HepG2 (cell line): ENCODE measurements at regions not wholly inside any gene's neighbourhood (a gene's known extent, or its start where the extent isn't known, plus 50 kb on each side); places are given as distances from the start of the nearest gene placed in this dataset.

Experiments
- ATAC-seq: fragments of 200-7000 bp; cut with Tn5 transposase; 3 replicates; pipeline ENCODE4 v1.9.1; 2020; ENCODE audit warnings: mild to moderate bottlenecking, moderate library complexity
- BruUV-seq: library from RNA; stranded (reverse); fragments of 400-500 nt; replicated peaks from 2 replicates; lab custom pipeline; 2021; lab: Mats Ljungman, UMichigan
- CTCF ChIA-PET: fragments of 300-600 bp; formaldehyde crosslinking; extraction: SDS; loops from one replicate; lab custom pipeline; 2021; ENCODE audit warnings: low total read pairs, inconsistent platforms, low intra/inter-chr PET ratio; lab: Yijun Ruan, JAX
- POLR2A ChIA-PET: fragments of 350-600 bp; sonication (Branson Sonifier 250); formaldehyde crosslinking; loops from one replicate; lab custom pipeline; 2020; ENCODE audit warnings: antibody characterized with exemption, inconsistent platforms; lab: Yijun Ruan, JAX
- DNase-seq: peaks from one replicate; pipeline ENCODE4 v3.0.0-alpha.2; 2015; ENCODE audit warnings: low spot score
- FAIRE-seq: peaks from 3 replicates; lab custom pipeline; 2011; peaks lifted over from hg19 to GRCh38; lab: Jason Lieb, UNC
- H2AFZ ChIP-seq: one replicate; pipeline ENCODE4 v1.6.1; 2011; ENCODE audit warnings: low read length, inconsistent platforms
- H3K27ac ChIP-seq: fragments of 300-600 bp; 3 replicates; pipeline ENCODE4 v1.8.0; 2011; ENCODE audit warnings: mixed run types, mild to moderate bottlenecking, mixed read lengths, low read length, inconsistent platforms; ENCODE audit not compliant: insufficient read depth; ENCODE audit errors: extremely low read length
- H3K27me3 ChIP-seq, 2 experiments: fragments of 200-600 bp in 1 of 2; 2 replicates in 1 of 2; 3 replicates in 1 of 2; pipeline versions ENCODE4 v1.6.0 to v1.8.0; 2011; ENCODE audit warnings: low read length in 2 of 2, mild to moderate bottlenecking in 2 of 2, moderate library complexity in 2 of 2, inconsistent platforms in 1 of 2; ENCODE audit not compliant: insufficient read depth in 2 of 2, control insufficient read depth in 1 of 2
- H3K36me3 ChIP-seq, 2 experiments: fragments of 200-600 bp in 1 of 2; replicated peaks in 1 of 2; 2 replicates in 1 of 2; 3 replicates in 1 of 2; pipeline versions ENCODE4 v1.5.1 to v1.8.0; 2011; ENCODE audit warnings: low read length in 2 of 2, inconsistent platforms in 1 of 2; ENCODE audit not compliant: insufficient read depth in 2 of 2, control insufficient read depth in 1 of 2
- H3K4me1 ChIP-seq: 2 replicates; pipeline ENCODE4 v1.5.1; 2012; ENCODE audit warnings: low read length, inconsistent platforms; ENCODE audit not compliant: insufficient read depth
- H3K4me2 ChIP-seq: 2 replicates; pipeline ENCODE4 v1.6.0; 2011; ENCODE audit warnings: low read depth, low read length, inconsistent platforms
- H3K4me3 ChIP-seq, 3 experiments: fragments of 200-600 bp in 1 of 3; sonication (generic), shearing (Covaris generic) in 1 of 3; replicated peaks in 1 of 3; 2 replicates each; pipeline ENCODE4 v1.5.1; 2011 to 2016; ENCODE audit warnings: low read length in 3 of 3, inconsistent platforms in 2 of 3, low read depth in 2 of 3, mild to moderate bottlenecking in 2 of 3, control low read depth in 1 of 3, mixed read lengths in 1 of 3; ENCODE audit not compliant: insufficient read depth in 1 of 3
- H3K79me2 ChIP-seq: one replicate; pipeline ENCODE4 v1.6.1; 2011; ENCODE audit warnings: low read length, inconsistent platforms; ENCODE audit not compliant: insufficient read depth
- H3K9ac ChIP-seq: 2 replicates; pipeline ENCODE4 v1.6.0; 2011; ENCODE audit warnings: mild to moderate bottlenecking, low read depth, low read length, inconsistent platforms; ENCODE audit not compliant: insufficient read depth
- H3K9me3 ChIP-seq: 2 replicates; pipeline ENCODE4 v1.5.1; 2012; ENCODE audit warnings: mild to moderate bottlenecking, low read length
- H4K20me1 ChIP-seq: 2 replicates; pipeline ENCODE4 v1.6.0; 2011; ENCODE audit warnings: inconsistent platforms, mild to moderate bottlenecking, low read length, moderate library complexity; ENCODE audit not compliant: insufficient read depth
- DMAP1 ChIP-seq: IDR thresholded peaks from 2 replicates; pipeline ENCODE4 v1.6.1; 2016
- WIZ ChIP-seq: sonication (generic); formaldehyde crosslinking; IDR thresholded peaks from 2 replicates; pipeline ENCODE4 v1.5.1; 2020; ENCODE audit warnings: mild to moderate bottlenecking, missing genetic modification reagents
- ZNF512B ChIP-seq: sonication (generic); formaldehyde crosslinking; IDR thresholded peaks from 2 replicates; pipeline ENCODE4 v1.5.1; 2020; ENCODE audit warnings: missing genetic modification reagents, mild to moderate bottlenecking, borderline replicate concordance
- ZNF646 ChIP-seq: sonication (generic); formaldehyde crosslinking; IDR thresholded peaks from 2 replicates; pipeline ENCODE4 v1.9.0; 2021; ENCODE audit warnings: mild to moderate bottlenecking, missing genetic modification reagents
- ZZZ3 ChIP-seq: sonication (generic); formaldehyde crosslinking; IDR thresholded peaks from 2 replicates; pipeline ENCODE4 v1.4.0; 2020; ENCODE audit warnings: missing genetic modification reagents, mild to moderate bottlenecking, borderline replicate concordance
- WGBS: methylation state at CpG from one replicate; pipeline ENCODE4 v1.1.6; 2017; ENCODE audit warnings: low lambda C conversion rate; 5-methylcytosine and 5-hydroxymethylcytosine counted together
- in situ Hi-C: cut with HindIII; loops from 2 replicates; pipeline ENCODE4 v1.10.0; 2017; ENCODE audit warnings: low pct_unique_long_range_greater_than_20kb; ENCODE audit not compliant: extremely low pct_ligation_motif_present
- intact Hi-C: fragments of 100-400 bp; cut with micrococcal nuclease; formaldehyde crosslinking; loops from one replicate; pipeline ENCODE4 v1.10.0; 2022; ENCODE audit not compliant: unreplicated experiment
- TF ChIP-seq, protein P1 (sequence below): IDR thresholded peaks from 2 replicates; pipeline ENCODE4 v1.6.1; 2016; ENCODE audit warnings: mild to moderate bottlenecking

GRCh38 chr4:176009254-176009653 lies 56.4 kb upstream of the WDR17 start:
- DNase-seq (no peak), FAIRE-seq (no peak), ATAC-seq (no peak)
- WGBS, result 2% methylated on average over 2 of the region's 2 CpGs
- Histone ChIP-seq H2AFZ (no peak overlapping the region), H3K36me3 (no peaks in the 10 kb centered on the region), H3K27ac (no peak overlapping the region), H3K4me1 (no peaks in the 10 kb centered on the region), H3K9ac (no peak overlapping the region), H3K79me2 (no peaks in the 10 kb centered on the region), H3K4me2 (no peak overlapping the region), H3K9me3 (no peaks in the 10 kb centered on the region), H3K27me3 (no peaks in the 10 kb centered on the region), H3K4me3 (no peak overlapping the region), H4K20me1 (no peaks in the 10 kb centered on the region)
- in situ Hi-C loops (no loop called here), intact Hi-C loops (no loop called here)
- TF ChIP-seq WIZ (CRISPR knock-in tag), result no peak
- ChIA-PET CTCF (no interaction called here), POLR2A (no interaction called here)
- BruUV-seq, result no TSS peak

GRCh38 chr4:176011529-176011928 lies 54.1 kb upstream of the WDR17 start:
- DNase-seq, result no peak
- H3K9ac ChIP-seq, result no peak overlapping the region
- no peaks in the 10 kb centered on the region for H3K4me1 ChIP-seq
- FAIRE-seq, result no peak
- intact Hi-C loops, result no loop called here
- H3K79me2 ChIP-seq, result no peaks in the 10 kb centered on the region
- H3K27ac ChIP-seq, result no peak overlapping the region
- no peak overlapping the region for H3K4me2 ChIP-seq
- H3K9me3 ChIP-seq, result no peaks in the 10 kb centered on the region; the same call in 1 of the 2 replicates
- no peaks in the 10 kb centered on the region for H3K36me3 ChIP-seq
- BruUV-seq, result no TSS peak
- no peak overlapping the region for H2AFZ ChIP-seq
- 0% methylated on average over 2 of the region's 2 CpGs for WGBS
- ChIA-PET CTCF (no interaction called here), POLR2A (no interaction called here)
- no peaks in the 10 kb centered on the region for H3K27me3 ChIP-seq
- in situ Hi-C loops, result no loop called here
- H4K20me1 ChIP-seq, result no peaks in the 10 kb centered on the region
- ATAC-seq, result no peak
- no peak overlapping the region for H3K4me3 ChIP-seq
- TF ChIP-seq DMAP1 (CRISPR knock-in tag) (no peak), ZZZ3 (CRISPR knock-in tag) (no peak), ZNF512B (CRISPR knock-in tag) (no peak), ZNF646 (CRISPR knock-in tag) (no peak)
- TF ChIP-seq, protein P1, sequence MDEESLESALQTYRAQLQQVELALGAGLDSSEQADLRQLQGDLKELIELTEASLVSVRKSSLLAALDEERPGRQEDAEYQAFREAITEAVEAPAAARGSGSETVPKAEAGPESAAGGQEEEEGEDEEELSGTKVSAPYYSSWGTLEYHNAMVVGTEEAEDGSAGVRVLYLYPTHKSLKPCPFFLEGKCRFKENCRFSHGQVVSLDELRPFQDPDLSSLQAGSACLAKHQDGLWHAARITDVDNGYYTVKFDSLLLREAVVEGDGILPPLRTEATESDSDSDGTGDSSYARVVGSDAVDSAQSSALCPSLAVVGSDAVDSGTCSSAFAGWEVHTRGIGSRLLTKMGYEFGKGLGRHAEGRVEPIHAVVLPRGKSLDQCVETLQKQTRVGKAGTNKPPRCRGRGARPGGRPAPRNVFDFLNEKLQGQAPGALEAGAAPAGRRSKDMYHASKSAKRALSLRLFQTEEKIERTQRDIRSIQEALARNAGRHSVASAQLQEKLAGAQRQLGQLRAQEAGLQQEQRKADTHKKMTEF, result no peak
